ENCODE measurements at regions not wholly inside any gene's neighbourhood (a gene's known extent, or its start where the extent isn't known, plus 50 kb on each side); places are given as distances from the start of the nearest gene placed in this dataset.

DNA sequence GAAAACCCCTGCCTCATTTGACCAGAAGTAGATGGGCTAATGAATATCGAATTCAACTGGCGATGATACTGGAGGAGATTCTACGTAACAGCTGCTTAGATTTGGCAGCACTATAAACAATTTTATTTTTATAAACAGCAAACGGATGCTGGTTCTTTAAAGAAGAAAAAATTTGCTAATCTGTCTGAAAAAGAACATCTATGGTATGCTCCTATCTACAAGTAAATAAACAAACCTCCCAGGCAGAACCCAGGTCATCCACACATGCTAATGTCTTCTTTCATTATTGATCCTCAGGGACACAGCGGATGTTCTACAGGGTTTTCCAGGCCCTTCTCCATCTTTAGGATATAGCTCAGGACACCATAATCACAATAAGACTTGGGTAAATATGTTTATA is 291.3 kb downstream of the ALDH8A1 start:
- TF ChIP-seq, protein P1, sequence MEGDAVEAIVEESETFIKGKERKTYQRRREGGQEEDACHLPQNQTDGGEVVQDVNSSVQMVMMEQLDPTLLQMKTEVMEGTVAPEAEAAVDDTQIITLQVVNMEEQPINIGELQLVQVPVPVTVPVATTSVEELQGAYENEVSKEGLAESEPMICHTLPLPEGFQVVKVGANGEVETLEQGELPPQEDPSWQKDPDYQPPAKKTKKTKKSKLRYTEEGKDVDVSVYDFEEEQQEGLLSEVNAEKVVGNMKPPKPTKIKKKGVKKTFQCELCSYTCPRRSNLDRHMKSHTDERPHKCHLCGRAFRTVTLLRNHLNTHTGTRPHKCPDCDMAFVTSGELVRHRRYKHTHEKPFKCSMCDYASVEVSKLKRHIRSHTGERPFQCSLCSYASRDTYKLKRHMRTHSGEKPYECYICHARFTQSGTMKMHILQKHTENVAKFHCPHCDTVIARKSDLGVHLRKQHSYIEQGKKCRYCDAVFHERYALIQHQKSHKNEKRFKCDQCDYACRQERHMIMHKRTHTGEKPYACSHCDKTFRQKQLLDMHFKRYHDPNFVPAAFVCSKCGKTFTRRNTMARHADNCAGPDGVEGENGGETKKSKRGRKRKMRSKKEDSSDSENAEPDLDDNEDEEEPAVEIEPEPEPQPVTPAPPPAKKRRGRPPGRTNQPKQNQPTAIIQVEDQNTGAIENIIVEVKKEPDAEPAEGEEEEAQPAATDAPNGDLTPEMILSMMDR (IDR thresholded peaks at IDR 0.05) = no peak

GRCh38 chr6:134657751-134658527 is 292.0 kb downstream of the ALDH8A1 start:
- TF ChIP-seq, protein P1 (IDR thresholded peaks at IDR 0.05) = no peak

DNA sequence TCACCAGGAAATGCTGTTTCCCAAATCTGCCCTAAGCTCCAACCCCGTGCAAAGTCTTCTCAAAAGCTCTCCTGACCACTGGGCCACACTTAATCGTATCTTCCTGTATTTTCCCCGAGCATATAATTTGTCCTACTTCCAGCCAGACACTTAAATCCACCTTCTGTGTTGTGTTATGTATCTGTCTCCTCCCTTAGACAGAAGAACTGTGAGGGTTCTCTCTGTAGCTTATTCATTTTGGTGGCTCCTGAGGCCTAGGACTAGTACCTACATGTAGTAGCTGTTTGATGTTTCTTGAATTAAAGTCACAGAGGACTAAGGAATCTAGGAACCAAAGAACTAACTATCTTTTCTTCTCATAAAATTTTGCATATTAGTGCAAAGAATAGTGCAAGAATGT is 292.6 kb downstream of the ALDH8A1 start:
- TF ChIP-seq, protein P1 (IDR thresholded peaks at IDR 0.05) = no peak

DNA sequence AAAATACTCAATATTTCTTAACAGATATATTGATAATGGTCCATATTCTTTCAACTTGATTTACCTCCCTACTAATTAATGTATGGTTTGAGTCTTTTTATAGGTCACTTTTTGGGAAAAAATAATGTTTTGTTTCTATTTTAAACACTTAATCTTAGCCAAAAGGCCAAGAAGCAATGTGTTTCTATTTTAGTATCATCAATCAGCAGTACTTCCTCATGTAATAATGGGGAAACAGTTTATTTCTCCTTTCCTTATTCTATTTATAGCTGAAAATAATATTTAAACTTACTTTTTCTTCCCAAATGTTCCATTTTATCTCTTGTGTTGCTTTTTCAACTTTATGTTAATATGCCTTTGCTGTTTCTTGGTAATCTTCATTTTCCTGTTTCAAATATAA is 295.1 kb downstream of the ALDH8A1 start:
- TF ChIP-seq, protein P1 (IDR thresholded peaks at IDR 0.05) = no peak

DNA sequence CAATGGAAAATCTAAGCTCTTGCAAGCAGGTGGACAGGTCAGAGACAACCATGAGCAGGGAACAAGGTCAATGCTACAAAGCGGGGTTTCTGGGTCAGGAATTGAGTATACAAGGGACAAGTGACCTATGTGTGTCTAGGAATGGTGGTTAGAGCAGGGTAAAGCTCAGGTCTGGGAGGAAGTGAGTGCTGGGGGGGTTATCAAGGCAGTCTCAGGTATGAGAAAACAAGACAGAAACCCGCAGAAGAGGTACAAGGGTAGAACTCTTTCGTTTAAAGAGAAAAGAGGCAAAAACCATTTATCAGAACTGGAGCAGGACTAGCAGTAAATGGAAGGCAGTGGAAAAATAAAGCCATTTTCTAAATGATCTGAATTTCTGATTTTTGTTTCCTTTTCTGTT is 298.4 kb downstream of the ALDH8A1 start:
- TF ChIP-seq, protein P1 (IDR thresholded peaks at IDR 0.05) = no peak

- TF ChIP-seq, protein P1 (IDR thresholded peaks at IDR 0.05) = no peak
These were observed 302.0 kb downstream of the ALDH8A1 start for GRCh38 chr6:134647861-134648260.

DNA sequence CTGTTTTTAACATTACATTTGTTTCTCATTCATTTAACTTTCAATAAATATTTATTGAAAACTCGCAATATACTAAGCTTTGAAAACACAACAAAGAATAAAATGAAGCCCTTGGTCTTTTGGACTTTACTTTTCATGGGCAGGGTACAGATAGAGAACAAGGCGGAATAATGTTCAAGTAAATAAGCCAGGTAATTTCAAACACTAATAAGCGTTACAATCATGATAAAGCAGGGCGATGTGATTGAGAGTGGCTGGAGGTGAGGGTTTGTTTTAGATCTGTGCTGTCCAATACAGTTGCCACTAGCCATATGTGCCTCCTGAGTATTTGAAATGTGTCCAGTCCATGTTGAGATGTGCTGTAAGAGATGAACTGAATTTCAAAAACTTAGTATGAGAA is 307.1 kb downstream of the ALDH8A1 start:
- TF ChIP-seq, protein P1 (IDR thresholded peaks at IDR 0.05) = no peak

- TF ChIP-seq, protein P1 (IDR thresholded peaks at IDR 0.05) = no peak
These were observed 307.6 kb downstream of the ALDH8A1 start for GRCh38 chr6:134642279-134642678.

Data from LNCAP (cell line).